B cell (primary cell): ENCODE measurements at regions not wholly inside any gene's neighbourhood (a gene's known extent, or its start where the extent isn't known, plus 50 kb on each side); places are given as distances from the start of the nearest gene placed in this dataset.

Experiments
- ATAC-seq: fragments of 200-7000 bp; cut with Tn5 transposase; one replicate; pipeline ENCODE4 v1.10.0; 2021; ENCODE audit warnings: low read depth, mild to moderate bottlenecking, moderate number of reproducible peaks, moderate library complexity
- CTCF ChIA-PET: fragments of 350-600 bp; sonication (Branson Sonifier 250); formaldehyde crosslinking; loops from one replicate; lab custom pipeline; 2021; ENCODE audit warnings: antibody characterized with exemption, inconsistent platforms; lab: Charles Lee
- POLR2A ChIA-PET: fragments of 350-600 bp; sonication (Branson Sonifier 250); formaldehyde crosslinking; loops from one replicate; lab custom pipeline; 2021; ENCODE audit warnings: antibody characterized with exemption; lab: Charles Lee
- DNase-seq: peaks from one replicate; pipeline ENCODE4 v3.0.0; 2013
- H2AFZ ChIP-seq: 2 replicates; pipeline ENCODE4 v1.6.1; 2012; ENCODE audit warnings: mild to moderate bottlenecking, low read depth, low read length; ENCODE audit not compliant: insufficient read depth, poor library complexity, severe bottlenecking
- H3K27ac ChIP-seq, 2 donors: 1 replicate in 1 of 2; 2 replicates in 1 of 2; pipeline ENCODE4 v1.5.1; 2012 to 2013; ENCODE audit warnings: low read length in 2 of 2, mild to moderate bottlenecking in 2 of 2, moderate library complexity in 1 of 2
- H3K27me3 ChIP-seq, 4 experiments: fragments of 200-600 bp in 1 of 4; sonication (generic) in 1 of 4; replicated peaks in 1 of 4; 1 replicate in 2 of 4; 2 replicates in 2 of 4; pipeline versions ENCODE4 v1.6.1 to v1.7.0; 2013 to 2016; ENCODE audit warnings: low read length in 3 of 4, mild to moderate bottlenecking in 2 of 4, mixed read lengths in 1 of 4, moderate library complexity in 1 of 4; ENCODE audit not compliant: insufficient read depth in 4 of 4, control insufficient read depth in 3 of 4; ENCODE audit errors: control extremely low read depth in 1 of 4
- H3K36me3 ChIP-seq, 2 experiments: replicated peaks in 1 of 2; 1 replicate in 1 of 2; 2 replicates in 1 of 2; pipeline versions ENCODE4 v1.6.1 to v1.7.1; 2013; ENCODE audit warnings: low read length in 1 of 2; ENCODE audit not compliant: insufficient read depth in 2 of 2, control insufficient read depth in 1 of 2; ENCODE audit errors: control extremely low read depth in 1 of 2, extremely low read depth in 1 of 2
- H3K4me1 ChIP-seq, 2 donors: fragments of 200-600 bp in 1 of 2; sonication (generic) in 1 of 2; 1 replicate in 1 of 2; 2 replicates in 1 of 2; pipeline versions ENCODE4 v1.5.1 to v1.6.1; 2013 to 2017; ENCODE audit warnings: low read length in 2 of 2; ENCODE audit not compliant: control insufficient read depth in 2 of 2, insufficient read depth in 2 of 2
- H3K4me2 ChIP-seq: replicated peaks from 2 replicates; pipeline ENCODE3; 2012; ENCODE audit warnings: mild to moderate bottlenecking, low read depth, low read length; ENCODE audit not compliant: poor library complexity, severe bottlenecking
- H3K4me3 ChIP-seq, 5 experiments: fragments of 200-600 bp in 1 of 5; sonication (generic) in 1 of 5; 1 replicate in 3 of 5; 2 replicates in 2 of 5; pipeline versions ENCODE4 v1.5.1 to v1.7.0; 2011 to 2016; ENCODE audit warnings: low read length in 4 of 5, mild to moderate bottlenecking in 4 of 5, low read depth in 2 of 5, control low read depth in 1 of 5, moderate library complexity in 1 of 5; ENCODE audit not compliant: insufficient read depth in 1 of 5; ENCODE audit errors: control extremely low read depth in 1 of 5, extremely low read depth in 1 of 5
- H3K79me2 ChIP-seq: fragments of 200-600 bp; sonication (generic); one replicate; pipeline ENCODE4 v1.6.0; 2016; ENCODE audit warnings: low read length; ENCODE audit not compliant: control insufficient read depth, insufficient read depth
- H3K9ac ChIP-seq: fragments of 200-600 bp; sonication (generic); 2 replicates; pipeline ENCODE4 v1.6.1; 2017; ENCODE audit warnings: mild to moderate bottlenecking, low read length, moderate library complexity
- H3K9me3 ChIP-seq, 3 donors: one replicate each; pipeline versions ENCODE4 v1.6.1 to v1.7.1; 2013; ENCODE audit warnings: low read length in 2 of 3; ENCODE audit not compliant: control insufficient read depth in 2 of 3, insufficient read depth in 1 of 3; ENCODE audit errors: control extremely low read depth in 1 of 3
- H4K20me1 ChIP-seq: 2 replicates; pipeline ENCODE4 v1.6.0; 2012; ENCODE audit warnings: mild to moderate bottlenecking, low read length; ENCODE audit not compliant: insufficient read depth, control insufficient read depth, poor library complexity, severe bottlenecking
- H3K27ac Mint-ChIP-seq: one replicate; pipeline ENCODE4 v1.8.0; 2021; ENCODE audit warnings: mixed read lengths
- H3K27me3 Mint-ChIP-seq: one replicate; pipeline ENCODE4 v1.8.0; 2021; ENCODE audit warnings: mixed read lengths
- H3K4me1 Mint-ChIP-seq: one replicate; pipeline ENCODE4 v1.8.0; 2021; ENCODE audit warnings: mixed read lengths
- H3K4me3 Mint-ChIP-seq: one replicate; pipeline ENCODE4 v1.8.0; 2021; ENCODE audit warnings: mixed read lengths
- H3K9me3 Mint-ChIP-seq: one replicate; pipeline ENCODE4 v1.8.0; 2022; ENCODE audit warnings: mixed read lengths; ENCODE audit not compliant: insufficient read depth
- EZH2 ChIP-seq: IDR thresholded peaks from 2 replicates; pipeline ENCODE4 v1.6.1; 2012; ENCODE audit warnings: borderline replicate concordance, low read depth, mild to moderate bottlenecking, moderate library complexity, low read length; ENCODE audit not compliant: insufficient read depth, poor library complexity, severe bottlenecking
- WGBS: methylation state at CpG from one replicate; pipeline ENCODE4 v1.1.5; 2013; ENCODE audit warnings: missing lambda C conversion rate; ENCODE audit not compliant: insufficient coverage; 5-methylcytosine and 5-hydroxymethylcytosine counted together
- intact Hi-C: fragments of 100-400 bp; cut with micrococcal nuclease; formaldehyde crosslinking; loops from one replicate; pipeline ENCODE4 v1.10.0; 2022
- TF ChIP-seq, protein P1 (sequence below): fragments of 200-600 bp; IDR thresholded peaks from one replicate; pipeline ENCODE4 v1.8.0; 2022; ENCODE audit warnings: antibody characterized with exemption, mild to moderate bottlenecking

GRCh38 chr9:34887841-34888240, 70.2 kb upstream of the PHF24 start:
- ChIA-PET POLR2A (no interaction called here), CTCF (interaction anchor here (1.6 kb wide), 1 partner anchor 11 kb away, joined by 6 read pairs; no protein-coding TSS in a partner anchor)
- H3K4me1 Mint-ChIP-seq: no peaks in the 10 kb centered on the region
- intact Hi-C loops: no loop called here
- Histone ChIP-seq H3K27ac (no peak overlapping the region), H3K9ac (no peak overlapping the region), H3K36me3 (no peaks in the 10 kb centered on the region), H3K4me2 (no peak overlapping the region), H3K79me2 (no peaks in the 10 kb centered on the region), H3K4me1 (peaks cover 0 to 9% of the 10 kb centered on the region in 2 donors), H2AFZ (no peak overlapping the region), H4K20me1 (no peaks in the 10 kb centered on the region), H3K4me3 (no peak overlapping the region), H3K27me3 (peaks cover 0 to 16% (median 3%) of the 10 kb centered on the region in 4 experiments), H3K9me3 (no peaks in the 10 kb centered on the region)
- H3K27ac Mint-ChIP-seq: no peak overlapping the region
- TF ChIP-seq EZH2: no peak
- TF ChIP-seq, protein P1, sequence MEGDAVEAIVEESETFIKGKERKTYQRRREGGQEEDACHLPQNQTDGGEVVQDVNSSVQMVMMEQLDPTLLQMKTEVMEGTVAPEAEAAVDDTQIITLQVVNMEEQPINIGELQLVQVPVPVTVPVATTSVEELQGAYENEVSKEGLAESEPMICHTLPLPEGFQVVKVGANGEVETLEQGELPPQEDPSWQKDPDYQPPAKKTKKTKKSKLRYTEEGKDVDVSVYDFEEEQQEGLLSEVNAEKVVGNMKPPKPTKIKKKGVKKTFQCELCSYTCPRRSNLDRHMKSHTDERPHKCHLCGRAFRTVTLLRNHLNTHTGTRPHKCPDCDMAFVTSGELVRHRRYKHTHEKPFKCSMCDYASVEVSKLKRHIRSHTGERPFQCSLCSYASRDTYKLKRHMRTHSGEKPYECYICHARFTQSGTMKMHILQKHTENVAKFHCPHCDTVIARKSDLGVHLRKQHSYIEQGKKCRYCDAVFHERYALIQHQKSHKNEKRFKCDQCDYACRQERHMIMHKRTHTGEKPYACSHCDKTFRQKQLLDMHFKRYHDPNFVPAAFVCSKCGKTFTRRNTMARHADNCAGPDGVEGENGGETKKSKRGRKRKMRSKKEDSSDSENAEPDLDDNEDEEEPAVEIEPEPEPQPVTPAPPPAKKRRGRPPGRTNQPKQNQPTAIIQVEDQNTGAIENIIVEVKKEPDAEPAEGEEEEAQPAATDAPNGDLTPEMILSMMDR: no peak
- whole genome bisulfite sequencing: 89% methylated on average over 1 of the region's 2 CpGs
- no peak for DNase-seq
- no peaks in the 10 kb centered on the region for H3K9me3 Mint-ChIP-seq
- no peak overlapping the region for H3K4me3 Mint-ChIP-seq
- H3K27me3 Mint-ChIP-seq: peaks cover 10% of the 10 kb centered on the region
- ATAC-seq: no peak

- H3K27ac ChIP-seq: no peak overlapping the region
- Mint-ChIP-seq H3K27me3 (peaks cover 9% of the 10 kb centered on the region), H3K9me3 (no peaks in the 10 kb centered on the region), H3K27ac (no peak overlapping the region), H3K4me3 (no peak overlapping the region), H3K4me1 (no peaks in the 10 kb centered on the region)
- peak overlapping the region; percentile 73 for H2AFZ ChIP-seq
- ChIA-PET POLR2A (no interaction called here), CTCF (no interaction called here)
- ATAC-seq (no peak), DNase-seq (peak; percentile 17)
- 33% methylated on average over 1 of the region's 2 CpGs for WGBS
- no peaks in the 10 kb centered on the region for H4K20me1 ChIP-seq
- peak overlapping the region; percentile 18 for H3K4me2 ChIP-seq
- no peak overlapping the region for H3K4me3 ChIP-seq
- no peak overlapping the region for H3K9ac ChIP-seq
- TF ChIP-seq EZH2: no peak
- TF ChIP-seq, protein P1: no peak
- H3K27me3 ChIP-seq: peaks cover 0 to 10% (median 0%) of the 10 kb centered on the region in 4 experiments
- H3K4me1 ChIP-seq: peaks cover 0 to 9% of the 10 kb centered on the region in 2 donors
- no peaks in the 10 kb centered on the region for H3K79me2 ChIP-seq
- intact Hi-C loops: no loop called here
- H3K9me3 ChIP-seq: no peaks in the 10 kb centered on the region
- no peaks in the 10 kb centered on the region for H3K36me3 ChIP-seq
These were observed 73.3 kb upstream of the PHF24 start for GRCh38 chr9:34884747-34885189.
